H9 (cell line): ENCODE measurements at regions not wholly inside any gene's neighbourhood (a gene's known extent, or its start where the extent isn't known, plus 50 kb on each side); places are given as distances from the start of the nearest gene placed in this dataset.

ENCODE experiments used
- DNase-seq: peaks from one replicate; pipeline ENCODE4 v3.0.0-alpha.2; 2017
- H2AFZ ChIP-seq: one replicate; pipeline ENCODE4 v1.6.1; 2013; ENCODE audit warnings: mild to moderate bottlenecking, low read length, control low read depth, moderate library complexity
- H2AK5ac ChIP-seq: 2 replicates; pipeline ENCODE4 v1.6.1; 2013; ENCODE audit warnings: low read length, control low read depth, mixed read lengths; ENCODE audit not compliant: insufficient read length
- H2BK120ac ChIP-seq: one replicate; pipeline ENCODE4 v1.6.1; 2013; ENCODE audit warnings: low read depth, mild to moderate bottlenecking, low read length, control low read depth, inconsistent platforms; ENCODE audit not compliant: poor library complexity, severe bottlenecking
- H2BK12ac ChIP-seq: 2 replicates; pipeline ENCODE4 v1.6.1; 2013; ENCODE audit warnings: low read length, control low read depth, mixed read lengths, low read depth; ENCODE audit not compliant: insufficient read length
- H2BK15ac ChIP-seq: 2 replicates; pipeline ENCODE4 v1.6.1; 2013; ENCODE audit warnings: low read depth, low read length, control low read depth
- H2BK20ac ChIP-seq: one replicate; pipeline ENCODE4 v1.6.1; 2013; ENCODE audit warnings: low read depth, mild to moderate bottlenecking, low read length, control low read depth, inconsistent platforms; ENCODE audit not compliant: poor library complexity, severe bottlenecking
- H2BK5ac ChIP-seq: 2 replicates; pipeline ENCODE4 v1.6.1; 2013; ENCODE audit warnings: low read length, control low read depth, mixed read lengths; ENCODE audit not compliant: insufficient read length
- H3K14ac ChIP-seq: 2 replicates; pipeline ENCODE4 v1.6.1; 2013; ENCODE audit warnings: low read length, control low read depth; ENCODE audit not compliant: insufficient read depth
- H3K18ac ChIP-seq: 2 replicates; pipeline ENCODE4 v1.6.1; 2013; ENCODE audit warnings: low read depth, mild to moderate bottlenecking, mixed read lengths, low read length, control low read depth; ENCODE audit not compliant: insufficient read length
- H3K23ac ChIP-seq: 2 replicates; pipeline ENCODE4 v1.6.1; 2013; ENCODE audit warnings: low read length, control low read depth, mixed read lengths, low read depth; ENCODE audit not compliant: insufficient read length
- H3K23me2 ChIP-seq: 2 replicates; pipeline ENCODE4 v1.6.1; 2013; ENCODE audit warnings: low read depth, mild to moderate bottlenecking, mixed read lengths, low read length, control low read depth; ENCODE audit not compliant: insufficient read length, poor library complexity, severe bottlenecking
- H3K27ac ChIP-seq: 2 replicates; pipeline ENCODE4 v1.5.1; 2013; ENCODE audit warnings: low read length, control low read depth, mixed read lengths, low read depth; ENCODE audit not compliant: insufficient read length
- H3K27me3 ChIP-seq: 2 replicates; pipeline ENCODE4 v1.6.1; 2013; ENCODE audit warnings: low read length, control low read depth, inconsistent platforms; ENCODE audit not compliant: insufficient read depth
- H3K4ac ChIP-seq: 2 replicates; pipeline ENCODE4 v1.6.1; 2013; ENCODE audit warnings: low read depth, mild to moderate bottlenecking, control low read depth, inconsistent platforms, low read length, moderate library complexity
- H3K4me1 ChIP-seq: 2 replicates; pipeline ENCODE4 v1.6.1; 2013; ENCODE audit warnings: low read length, control low read depth, inconsistent platforms; ENCODE audit not compliant: insufficient read depth
- H3K4me2 ChIP-seq: 2 replicates; pipeline ENCODE4 v1.6.1; 2013; ENCODE audit warnings: low read length, control low read depth, mixed read lengths; ENCODE audit not compliant: insufficient read length, insufficient read depth
- H3K56ac ChIP-seq: 2 replicates; pipeline ENCODE4 v1.6.1; 2013; ENCODE audit warnings: low read depth, mild to moderate bottlenecking, mixed read lengths, low read length, control low read depth; ENCODE audit not compliant: insufficient read length
- H3K79me1 ChIP-seq: 2 replicates; pipeline ENCODE4 v1.6.1; 2013; ENCODE audit warnings: low read depth, mild to moderate bottlenecking, moderate library complexity, low read length, control low read depth, inconsistent platforms; ENCODE audit not compliant: insufficient read depth, poor library complexity, severe bottlenecking
- H3K79me2 ChIP-seq: 2 replicates; pipeline ENCODE4 v1.6.1; 2013; ENCODE audit warnings: low read length, control low read depth, inconsistent platforms; ENCODE audit not compliant: insufficient read depth
- H3K9ac ChIP-seq: 2 replicates; pipeline ENCODE4 v1.6.1; 2013; ENCODE audit warnings: low read length, control low read depth, mixed read lengths; ENCODE audit not compliant: insufficient read length; ENCODE audit errors: extremely low read depth
- H3K9me3 ChIP-seq: one replicate; pipeline ENCODE4 v1.6.1; 2013; ENCODE audit warnings: low read depth, low read length, inconsistent platforms; ENCODE audit not compliant: control insufficient read depth
- H3T11ph ChIP-seq: one replicate; pipeline ENCODE4 v1.6.1; 2013; ENCODE audit warnings: mild to moderate bottlenecking, low read length, control low read depth, inconsistent platforms
- H4K20me1 ChIP-seq: one replicate; pipeline ENCODE4 v1.6.1; 2013; ENCODE audit not compliant: control insufficient read depth, insufficient read length, insufficient read depth
- H4K5ac ChIP-seq: 2 replicates; pipeline ENCODE4 v1.6.1; 2013; ENCODE audit warnings: low read depth, mild to moderate bottlenecking, mixed read lengths, low read length, control low read depth; ENCODE audit not compliant: insufficient read length
- H4K8ac ChIP-seq: replicated peaks from 2 replicates; pipeline ENCODE4 v1.6.1; 2013; ENCODE audit warnings: low read length, control low read depth, mixed read lengths, low read depth; ENCODE audit not compliant: insufficient read length
- H4K91ac ChIP-seq: 2 replicates; pipeline ENCODE4 v1.6.1; 2013; ENCODE audit warnings: low read depth, mild to moderate bottlenecking, moderate library complexity, mixed read lengths, low read length, control low read depth; ENCODE audit not compliant: insufficient read length
- H3K27ac Mint-ChIP-seq, 3 experiments: 2 replicates in 2 of 3; 3 replicates in 1 of 3; pipeline ENCODE4 v1.8.0; 2020 to 2021; ENCODE audit warnings: mixed read lengths in 3 of 3, mild to moderate bottlenecking in 1 of 3, moderate library complexity in 1 of 3
- H3K27me3 Mint-ChIP-seq: 2 replicates; pipeline ENCODE4 v1.8.0; 2021; ENCODE audit warnings: low read depth, mild to moderate bottlenecking, moderate library complexity, mixed read lengths
- H3K36me3 Mint-ChIP-seq, 3 experiments: 2 replicates in 2 of 3; 3 replicates in 1 of 3; pipeline ENCODE4 v1.8.0; 2020 to 2021; ENCODE audit warnings: low read depth in 3 of 3, mixed read lengths in 3 of 3; ENCODE audit not compliant: insufficient read depth in 1 of 3
- H3K4me1 Mint-ChIP-seq, 2 experiments: 2 replicates each; pipeline ENCODE4 v1.8.0; 2020; ENCODE audit warnings: mixed read lengths in 2 of 2
- H3K4me3 Mint-ChIP-seq, 2 experiments: 2 replicates in 1 of 2; 3 replicates in 1 of 2; pipeline ENCODE4 v1.8.0; 2020 to 2021; ENCODE audit warnings: mild to moderate bottlenecking in 2 of 2, mixed read lengths in 2 of 2, moderate library complexity in 1 of 2
- H3K9me3 Mint-ChIP-seq, 2 experiments: 2 replicates in 1 of 2; 3 replicates in 1 of 2; pipeline ENCODE4 v1.8.0; 2020; ENCODE audit warnings: mild to moderate bottlenecking in 2 of 2, mixed read lengths in 2 of 2, moderate library complexity in 1 of 2
- WGBS: extraction: QIAGEN DNeasy Blood & Tissue Kit; methylation state at CpG from one replicate; pipeline ENCODE4 v1.1.7; 2013; ENCODE audit warnings: missing lambda C conversion rate, low lambda C conversion rate, mixed read lengths; ENCODE audit not compliant: insufficient read length; ENCODE audit errors: extremely low coverage; 5-methylcytosine and 5-hydroxymethylcytosine counted together
- TF ChIP-seq, protein P1 (sequence below): fragments of 200-600 bp; sonication (generic); conservative IDR thresholded peaks from 3 replicates; pipeline ENCODE4 v1.8.0; 2021; ENCODE audit warnings: antibody characterized with exemption, mild to moderate bottlenecking

GRCh38 chr9:126239515-126239914 is 87.1 kb upstream of the MVB12B start:
- H2AK5ac ChIP-seq: no peak overlapping the region
- H2AFZ ChIP-seq: no peak overlapping the region
- no peak overlapping the region for H3K27ac ChIP-seq
- no peak overlapping the region for H4K8ac ChIP-seq
- Mint-ChIP-seq H3K27me3 (peaks cover 6% of the 10 kb centered on the region), H3K27ac (peak overlapping the region in 1 of 3 experiments; percentile 79; a peak in 3 of 7 replicates), H3K4me1 (no peaks in the 10 kb centered on the region), H3K9me3 (peaks cover 0 to 2% of the 10 kb centered on the region in 2 experiments; a peak in 3 of 5 replicates), H3K36me3 (no peaks in the 10 kb centered on the region), H3K4me3 (no peak overlapping the region)
- no peak overlapping the region for H3K14ac ChIP-seq
- TF ChIP-seq, protein P1, sequence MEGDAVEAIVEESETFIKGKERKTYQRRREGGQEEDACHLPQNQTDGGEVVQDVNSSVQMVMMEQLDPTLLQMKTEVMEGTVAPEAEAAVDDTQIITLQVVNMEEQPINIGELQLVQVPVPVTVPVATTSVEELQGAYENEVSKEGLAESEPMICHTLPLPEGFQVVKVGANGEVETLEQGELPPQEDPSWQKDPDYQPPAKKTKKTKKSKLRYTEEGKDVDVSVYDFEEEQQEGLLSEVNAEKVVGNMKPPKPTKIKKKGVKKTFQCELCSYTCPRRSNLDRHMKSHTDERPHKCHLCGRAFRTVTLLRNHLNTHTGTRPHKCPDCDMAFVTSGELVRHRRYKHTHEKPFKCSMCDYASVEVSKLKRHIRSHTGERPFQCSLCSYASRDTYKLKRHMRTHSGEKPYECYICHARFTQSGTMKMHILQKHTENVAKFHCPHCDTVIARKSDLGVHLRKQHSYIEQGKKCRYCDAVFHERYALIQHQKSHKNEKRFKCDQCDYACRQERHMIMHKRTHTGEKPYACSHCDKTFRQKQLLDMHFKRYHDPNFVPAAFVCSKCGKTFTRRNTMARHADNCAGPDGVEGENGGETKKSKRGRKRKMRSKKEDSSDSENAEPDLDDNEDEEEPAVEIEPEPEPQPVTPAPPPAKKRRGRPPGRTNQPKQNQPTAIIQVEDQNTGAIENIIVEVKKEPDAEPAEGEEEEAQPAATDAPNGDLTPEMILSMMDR: no peak
- DNase-seq: no peak
- H4K91ac ChIP-seq: no peak overlapping the region
- no peaks in the 10 kb centered on the region for H3K27me3 ChIP-seq
- H2BK12ac ChIP-seq: no peak overlapping the region
- no peak overlapping the region for H3K4me2 ChIP-seq
- H3K9me3 ChIP-seq: no peaks in the 10 kb centered on the region
- H3T11ph ChIP-seq: no peak overlapping the region
- H2BK5ac ChIP-seq: no peak overlapping the region
- no CpG with 5 or more reads among the region's 4 CpGs for WGBS
- H3K4me1 ChIP-seq: no peaks in the 10 kb centered on the region
- H3K79me1 ChIP-seq: no peaks in the 10 kb centered on the region
- H4K20me1 ChIP-seq: no peaks in the 10 kb centered on the region
- H3K56ac ChIP-seq: no peak overlapping the region
- H2BK15ac ChIP-seq: no peak overlapping the region
- no peaks in the 10 kb centered on the region for H3K79me2 ChIP-seq
- no peaks in the 10 kb centered on the region for H3K23me2 ChIP-seq
- H3K9ac ChIP-seq: no peak overlapping the region
- H3K23ac ChIP-seq: no peak overlapping the region
- no peak overlapping the region for H2BK20ac ChIP-seq
- no peak overlapping the region for H3K18ac ChIP-seq
- H4K5ac ChIP-seq: no peak overlapping the region
- H3K4ac ChIP-seq: no peak overlapping the region
- no peak overlapping the region for H2BK120ac ChIP-seq
